ENCODE measurements at regions not wholly inside any gene's neighbourhood (a gene's known extent, or its start where the extent isn't known, plus 50 kb on each side); places are given as distances from the start of the nearest gene placed in this dataset.

- intact Hi-C loops (cut with DNase I, micrococcal nuclease): no loop called here
- ATAC-seq: no peak
These were observed 173.4 kb upstream of the NR3C1 start for GRCh38 chr5:143576711-143577484.

GRCh38 chr5:143575286-143575685 lies 171.8 kb upstream of the NR3C1 start:
- intact Hi-C loops (cut with DNase I, micrococcal nuclease): no loop called here
- Histone ChIP-seq H3K4me3 (no peak overlapping the region), H3K36me3 (ENCODE audit: low read depth) (no peaks in the 10 kb centered on the region), H3K4me1 (ENCODE audit: low read depth) (no peaks in the 10 kb centered on the region), H3K9me3 (no peaks in the 10 kb centered on the region)
- no peak for TF ChIP-seq CTCF (IDR thresholded peaks at IDR 0.05)
- ATAC-seq (no peak), DNase-seq (no peak)

More at GRCh38 chr5:143576711-143577484, 173.4 kb upstream of the NR3C1 start:
- no peak for DNase-seq
- Histone ChIP-seq H3K4me1 (ENCODE audit: low read depth) (no peaks in the 10 kb centered on the region), H3K9me3 (no peaks in the 10 kb centered on the region), H3K4me3 (no peak overlapping the region), H3K36me3 (ENCODE audit: low read depth) (no peaks in the 10 kb centered on the region)
- no peak for TF ChIP-seq CTCF (IDR thresholded peaks at IDR 0.05)

GRCh38 chr5:143574236-143574635 lies 170.8 kb upstream of the NR3C1 start:
- Histone ChIP-seq H3K4me3 (no peak overlapping the region), H3K36me3 (ENCODE audit: low read depth) (no peaks in the 10 kb centered on the region), H3K4me1 (ENCODE audit: low read depth) (no peaks in the 10 kb centered on the region), H3K9me3 (no peaks in the 10 kb centered on the region)
- TF ChIP-seq CTCF (IDR thresholded peaks at IDR 0.05): no peak
- intact Hi-C loops (cut with DNase I, micrococcal nuclease): no loop called here
- DNase-seq (no peak), ATAC-seq (no peak)

GRCh38 chr5:143573568-143574170 lies 170.2 kb upstream of the NR3C1 start:
- no peaks in the 10 kb centered on the region for H3K4me1 ChIP-seq (ENCODE audit: low read depth)
- intact Hi-C loops (cut with DNase I, micrococcal nuclease): no loop called here
- no peaks in the 10 kb centered on the region for H3K36me3 ChIP-seq (ENCODE audit: low read depth)
- TF ChIP-seq CTCF (IDR thresholded peaks at IDR 0.05): no peak
- no peak overlapping the region for H3K4me3 ChIP-seq
- DNase-seq (peak in 1 of 3 donors; percentile 6), ATAC-seq (no peak)
- no peaks in the 10 kb centered on the region for H3K9me3 ChIP-seq

- Histone ChIP-seq H3K9me3 (no peaks in the 10 kb centered on the region), H3K36me3 (ENCODE audit: low read depth) (no peaks in the 10 kb centered on the region), H3K4me1 (ENCODE audit: low read depth) (no peaks in the 10 kb centered on the region), H3K4me3 (no peak overlapping the region)
- ATAC-seq (no peak), DNase-seq (no peak)
- intact Hi-C loops (cut with DNase I, micrococcal nuclease): no loop called here
- TF ChIP-seq CTCF (IDR thresholded peaks at IDR 0.05): no peak
These were observed 169.2 kb upstream of the NR3C1 start for GRCh38 chr5:143572671-143573070.
